ENCODE measurements at regions not wholly inside any gene's neighbourhood (a gene's known extent, or its start where the extent isn't known, plus 50 kb on each side); places are given as distances from the start of the nearest gene placed in this dataset.
A peak's percentile ranks its signal among the peaks of the same experiment; 100 is the strongest.

- no peak for TF ChIP-seq POLR2A (IDR thresholded peaks at IDR 0.05)
- no peak for TF ChIP-seq CTCF (IDR thresholded peaks at IDR 0.05)
Measured at GRCh38 chr3:127441764-127442163, 148.8 kb downstream of the TPRA1 start.

GRCh38 chr3:127440384-127440783, 150.1 kb downstream of the TPRA1 start:
- H3K27ac ChIP-seq: no peak overlapping the region
- no peaks in the 10 kb centered on the region for H3K4me1 ChIP-seq
- intact Hi-C loops (cut with DNase I): no loop called here
- H3K27me3 ChIP-seq: peaks cover 0 to 3% (median 0%) of the 10 kb centered on the region in 9 donors
- DNase-seq (peak in 1 of 5 donors; percentile 2), ATAC-seq (no peak)
- H3K36me3 ChIP-seq: no peaks in the 10 kb centered on the region
- TF ChIP-seq CTCF (IDR thresholded peaks at IDR 0.05): no peak
- TF ChIP-seq POLR2A (IDR thresholded peaks at IDR 0.05): no peak
- no peak overlapping the region for H3K4me3 ChIP-seq
- H3K9me3 ChIP-seq: no peaks in the 10 kb centered on the region
- WGBS, 4 donors: 82 to 92% (median 87%) methylated on average over 3 to 5 of the region's 5 CpGs

More at GRCh38 chr3:127441764-127442163, 148.8 kb downstream of the TPRA1 start:
- Histone ChIP-seq H3K36me3 (no peaks in the 10 kb centered on the region), H3K4me3 (no peak overlapping the region), H3K9me3 (no peaks in the 10 kb centered on the region), H3K4me1 (no peaks in the 10 kb centered on the region), H3K27ac (no peak overlapping the region), H3K27me3 (peaks cover 0 to 3% (median 0%) of the 10 kb centered on the region in 9 donors)
- DNase-seq: peak in 1 of 5 donors; percentile 3
- ATAC-seq: no peak
- 77 to 80% (median 78%) methylated on average over 9 of the region's 9 CpGs for WGBS, 4 donors
- intact Hi-C loops (cut with DNase I): no loop called here

GRCh38 chr3:127439621-127440020, 150.9 kb downstream of the TPRA1 start:
- no peaks in the 10 kb centered on the region for H3K9me3 ChIP-seq
- TF ChIP-seq POLR2A (IDR thresholded peaks at IDR 0.05) (no peak), CTCF (IDR thresholded peaks at IDR 0.05) (no peak)
- H3K4me3 ChIP-seq: no peak overlapping the region
- peaks cover 0 to 3% (median 0%) of the 10 kb centered on the region in 9 donors for H3K27me3 ChIP-seq
- intact Hi-C loops (cut with DNase I): no loop called here
- peak in 1 of 5 donors; percentile 11 for DNase-seq
- 80 to 90% (median 83%) methylated on average over 5 of the region's 5 CpGs for WGBS, 4 donors
- no peak for ATAC-seq
- no peaks in the 10 kb centered on the region for H3K4me1 ChIP-seq
- H3K27ac ChIP-seq: no peak overlapping the region
- H3K36me3 ChIP-seq: no peaks in the 10 kb centered on the region

GRCh38 chr3:127438951-127439350, 151.1 kb upstream of the PRR20G start:
- intact Hi-C loops (cut with DNase I): no loop called here
- H3K4me3 ChIP-seq: no peak overlapping the region
- H3K4me1 ChIP-seq: no peaks in the 10 kb centered on the region
- no peaks in the 10 kb centered on the region for H3K36me3 ChIP-seq
- TF ChIP-seq CTCF (IDR thresholded peaks at IDR 0.05) (no peak), POLR2A (IDR thresholded peaks at IDR 0.05) (no peak)
- peaks cover 0 to 3% (median 0%) of the 10 kb centered on the region in 9 donors for H3K27me3 ChIP-seq
- DNase-seq: no peak
- no peaks in the 10 kb centered on the region for H3K9me3 ChIP-seq
- no peak overlapping the region for H3K27ac ChIP-seq
- WGBS, 4 donors: 88 to 92% (median 90%) methylated on average over 3 of the region's 3 CpGs
- no peak for ATAC-seq
